GM19452 (cell line): ENCODE measurements at regions not wholly inside any gene's neighbourhood (a gene's known extent, or its start where the extent isn't known, plus 50 kb on each side); places are given as distances from the start of the nearest gene placed in this dataset.

ENCODE experiments used
- ATAC-seq: cut with Tn5 transposase; IDR thresholded peaks from one replicate; pipeline ENCODE4 v1.9.1; 2021; ENCODE audit not compliant: unreplicated experiment

- ATAC-seq: no peak
Measured at GRCh38 chr6:119575721-119576120, 226.2 kb upstream of the MAN1A1 start.

GRCh38 chr6:119568580-119568979 lies 219.0 kb upstream of the MAN1A1 start:
- no peak for ATAC-seq

- ATAC-seq: no peak
Measured at GRCh38 chr6:119566546-119567260, 217.1 kb upstream of the MAN1A1 start.

DNA sequence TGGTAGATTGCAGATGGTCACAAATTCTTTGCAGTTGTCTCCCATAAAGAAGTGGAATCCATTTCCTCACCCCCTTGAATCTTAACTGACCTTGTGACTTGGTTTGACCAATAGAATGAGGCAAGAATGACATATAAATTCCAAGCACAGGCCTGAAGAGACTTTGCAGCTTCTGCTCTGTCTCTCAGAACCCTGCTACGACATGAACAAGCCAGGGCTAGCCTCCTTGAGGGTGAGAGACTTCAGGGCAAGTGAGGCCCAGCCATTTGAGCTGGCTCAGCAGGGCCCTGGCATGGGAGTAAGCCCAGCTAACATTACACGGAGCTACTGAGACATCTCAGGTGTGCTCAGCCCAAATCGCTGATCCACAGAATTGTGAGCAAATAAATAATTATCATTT lies 216.3 kb upstream of the MAN1A1 start:
- ATAC-seq: no peak

- no peak for ATAC-seq
Measured at GRCh38 chr6:119562168-119562567, 212.6 kb upstream of the MAN1A1 start.

DNA sequence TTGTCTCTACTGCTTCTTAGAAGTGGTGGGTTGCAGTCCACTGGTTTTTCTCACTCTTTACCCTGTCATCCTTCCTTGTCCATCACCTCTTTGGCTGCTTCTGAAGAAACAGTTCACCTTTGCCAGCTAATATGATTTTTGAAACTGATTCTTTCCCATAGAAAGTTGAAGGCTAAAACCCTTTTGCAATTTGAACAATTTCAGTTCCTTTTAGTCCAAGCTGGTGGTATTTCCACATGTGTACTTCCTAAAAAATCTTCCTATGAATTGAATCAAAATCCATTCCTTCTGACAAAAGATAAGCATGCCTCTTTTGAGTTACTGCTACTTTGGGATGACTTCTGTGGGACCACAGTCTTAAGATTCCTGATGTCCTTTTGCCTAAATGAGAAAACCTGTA lies 210.0 kb upstream of the MAN1A1 start:
- no peak for ATAC-seq

DNA sequence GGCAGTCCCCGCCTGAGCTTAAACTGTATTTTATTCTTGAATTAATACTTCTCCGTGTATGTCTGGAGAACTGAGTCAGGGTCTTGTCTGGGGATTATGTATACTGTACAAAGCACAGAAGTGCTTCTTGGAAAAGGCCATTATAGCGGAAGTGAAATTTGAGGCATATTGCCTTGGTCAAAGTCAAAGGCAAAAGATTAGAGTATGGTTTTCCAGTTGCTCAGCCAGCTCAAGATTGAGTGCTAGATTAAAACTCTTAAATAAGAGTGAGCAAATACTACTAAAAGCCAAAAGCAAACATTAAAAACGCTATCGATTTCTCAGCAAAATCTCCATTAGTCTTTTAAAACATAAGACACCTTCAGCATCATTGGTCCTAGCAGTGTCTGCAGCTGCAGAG lies 207.7 kb upstream of the MAN1A1 start:
- no peak for ATAC-seq

- no peak for ATAC-seq
Measured at GRCh38 chr6:119552021-119552420, 202.5 kb upstream of the MAN1A1 start.

GRCh38 chr6:119547024-119547423 lies 197.5 kb upstream of the MAN1A1 start:
- ATAC-seq: no peak

- no peak for ATAC-seq
Measured at GRCh38 chr6:119545245-119545644, 195.7 kb upstream of the MAN1A1 start.

DNA sequence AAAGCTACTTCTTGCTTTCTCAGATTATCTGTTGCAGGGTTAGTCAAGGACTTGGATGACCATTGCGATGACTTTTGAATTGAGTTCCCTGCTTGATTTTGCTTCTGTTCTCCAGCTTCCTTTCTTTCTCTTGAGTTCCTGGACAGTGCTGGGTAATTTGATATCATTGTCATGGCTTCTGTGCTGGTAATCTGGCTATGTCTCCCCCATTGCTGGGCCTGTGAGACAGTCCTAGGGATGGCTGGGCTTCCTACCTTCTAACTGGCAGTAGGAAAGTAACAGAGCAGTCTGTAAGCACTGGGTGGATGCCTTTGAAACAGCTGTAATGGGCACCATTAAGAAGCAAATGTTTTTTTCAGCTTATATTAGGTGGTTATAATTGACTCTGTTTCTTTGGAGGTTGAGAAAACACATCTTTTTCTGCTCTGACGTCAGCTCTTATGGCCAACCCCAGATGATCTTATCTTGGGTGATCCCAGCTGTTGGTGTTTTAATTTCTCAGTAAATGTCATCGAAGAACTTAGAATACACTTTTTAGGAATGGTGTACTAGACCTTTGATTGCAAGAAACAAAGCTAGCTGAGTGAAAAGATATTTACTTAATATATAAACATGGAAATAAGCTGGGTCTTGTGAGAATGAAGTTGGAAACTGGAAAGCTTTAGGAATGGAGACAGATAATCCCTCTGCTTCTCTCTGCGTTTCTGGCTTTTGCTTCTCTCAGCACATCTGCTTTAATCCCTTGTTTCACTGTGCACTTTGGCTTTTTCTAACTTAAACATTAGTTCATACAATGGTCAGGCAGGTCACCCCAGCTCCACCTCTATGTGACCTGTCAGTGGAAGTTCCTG lies 195.0 kb upstream of the MAN1A1 start:
- ATAC-seq: no peak

DNA sequence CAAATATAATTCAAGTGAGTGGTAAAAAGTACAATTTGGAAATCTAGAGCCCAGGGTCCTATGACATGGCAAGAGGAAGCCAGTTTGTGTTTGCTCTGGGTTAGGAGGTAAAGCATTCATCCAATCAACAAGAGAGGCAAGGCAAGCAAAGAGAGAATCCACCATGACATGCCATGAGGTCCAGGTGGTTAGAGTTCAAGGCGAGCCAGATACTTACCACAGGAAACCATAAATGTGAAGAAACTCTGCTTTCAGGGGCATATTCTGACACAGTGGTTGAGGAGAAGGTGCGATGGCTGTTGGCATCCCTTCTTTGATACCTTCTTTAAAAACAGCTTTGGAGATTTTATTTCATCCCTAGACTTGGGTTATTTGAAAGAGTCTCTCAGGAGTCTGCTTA lies 193.8 kb upstream of the MAN1A1 start:
- ATAC-seq: no peak

DNA sequence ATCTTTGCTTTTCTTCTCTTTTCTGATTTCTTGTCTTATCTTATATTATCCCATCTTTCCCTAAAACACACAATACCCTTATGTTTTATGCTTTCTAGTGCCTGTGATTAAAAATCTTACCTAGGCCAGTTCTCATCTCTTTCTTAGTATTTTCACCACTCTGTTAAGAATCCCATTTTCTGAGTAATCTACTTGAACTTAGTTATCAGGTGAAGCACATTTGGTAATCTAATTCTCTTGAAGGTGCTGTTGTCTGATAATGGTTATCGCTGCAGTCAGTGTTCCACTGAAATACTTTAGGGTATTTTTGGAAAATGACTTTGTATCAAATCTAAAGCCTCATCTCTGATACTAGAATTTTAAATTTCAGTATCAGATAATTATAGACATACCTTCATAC lies 192.5 kb upstream of the MAN1A1 start:
- no peak for ATAC-seq

- ATAC-seq: no peak
Measured at GRCh38 chr6:119541132-119541905, 191.8 kb upstream of the MAN1A1 start.

DNA sequence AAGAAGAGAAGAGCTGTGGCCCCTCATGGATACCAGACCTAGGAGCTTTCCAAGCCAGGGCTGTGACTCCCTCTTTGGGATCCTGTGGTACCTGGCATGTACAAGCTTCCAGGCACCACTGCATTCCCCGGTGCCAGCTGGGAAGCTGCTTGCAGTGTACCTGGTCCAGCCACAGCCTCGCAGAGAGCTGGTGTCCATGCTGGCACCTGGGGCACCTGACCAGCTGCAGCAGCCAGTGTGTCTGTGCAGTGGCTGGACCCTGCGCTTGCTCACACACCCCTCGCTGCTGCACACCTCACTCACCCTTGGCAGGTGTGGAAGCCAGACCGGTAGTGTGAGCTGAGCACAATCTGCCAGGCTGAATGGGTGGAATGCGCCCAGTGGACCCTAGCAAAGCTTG lies 190.9 kb upstream of the MAN1A1 start:
- no peak for ATAC-seq

- no peak for ATAC-seq
Measured at GRCh38 chr6:119539066-119539746, 189.6 kb upstream of the MAN1A1 start.

- ATAC-seq: no peak
Measured at GRCh38 chr6:119536666-119537065, 187.1 kb upstream of the MAN1A1 start.

DNA sequence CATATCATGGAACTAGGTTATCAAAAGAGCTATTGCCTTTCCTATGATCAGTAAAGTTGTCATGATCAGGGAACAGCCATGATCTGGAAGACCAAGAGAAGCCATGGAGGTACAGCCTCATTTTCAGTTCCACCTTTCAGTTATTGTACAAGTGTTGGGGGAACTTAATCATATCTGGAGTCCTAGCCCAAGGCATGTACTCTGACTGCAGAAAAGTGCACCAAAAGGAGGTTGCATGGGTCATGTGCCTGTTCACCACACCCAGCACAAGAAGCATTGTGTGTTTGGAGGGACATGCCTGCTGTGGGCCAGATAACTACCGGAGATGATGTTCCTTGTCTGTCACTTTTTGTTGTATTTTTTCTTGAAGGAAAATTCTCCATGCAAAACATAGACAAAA lies 185.8 kb upstream of the MAN1A1 start:
- ATAC-seq: no peak

- ATAC-seq: peak; percentile 63
Measured at GRCh38 chr6:119533603-119534279, 184.2 kb upstream of the MAN1A1 start.

GRCh38 chr6:119527231-119527578 lies 177.6 kb upstream of the MAN1A1 start:
- no peak for ATAC-seq
